LNCAP (cell line): ENCODE measurements at regions not wholly inside any gene's neighbourhood (a gene's known extent, or its start where the extent isn't known, plus 50 kb on each side); places are given as distances from the start of the nearest gene placed in this dataset.

Experiments
- TF ChIP-seq, protein P1 (sequence below): fragments of 450-650 bp; IDR thresholded peaks from 2 replicates; pipeline ENCODE4 v1.5.1; 2017; ENCODE audit warnings: mild to moderate bottlenecking

DNA sequence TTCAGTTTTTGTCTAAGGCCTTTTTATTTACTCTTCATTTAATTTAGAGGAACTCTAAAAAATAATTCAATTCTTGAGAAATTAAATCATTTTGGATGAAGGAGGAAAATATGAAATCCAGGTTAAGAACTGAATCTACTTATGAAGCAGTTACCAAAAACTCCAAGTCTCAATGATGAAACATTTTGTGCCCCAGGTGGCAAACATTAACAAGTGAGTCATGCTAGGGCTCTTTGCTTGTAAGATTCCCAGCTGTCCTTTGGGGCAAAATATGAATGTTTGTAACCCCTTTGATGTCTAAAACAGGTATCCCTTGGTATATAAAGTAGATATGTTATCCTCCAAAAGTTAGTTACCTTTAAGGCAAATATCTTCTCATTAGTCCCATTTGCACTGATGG is 202.4 kb downstream of the NEDD1 start:
- TF ChIP-seq, protein P1, sequence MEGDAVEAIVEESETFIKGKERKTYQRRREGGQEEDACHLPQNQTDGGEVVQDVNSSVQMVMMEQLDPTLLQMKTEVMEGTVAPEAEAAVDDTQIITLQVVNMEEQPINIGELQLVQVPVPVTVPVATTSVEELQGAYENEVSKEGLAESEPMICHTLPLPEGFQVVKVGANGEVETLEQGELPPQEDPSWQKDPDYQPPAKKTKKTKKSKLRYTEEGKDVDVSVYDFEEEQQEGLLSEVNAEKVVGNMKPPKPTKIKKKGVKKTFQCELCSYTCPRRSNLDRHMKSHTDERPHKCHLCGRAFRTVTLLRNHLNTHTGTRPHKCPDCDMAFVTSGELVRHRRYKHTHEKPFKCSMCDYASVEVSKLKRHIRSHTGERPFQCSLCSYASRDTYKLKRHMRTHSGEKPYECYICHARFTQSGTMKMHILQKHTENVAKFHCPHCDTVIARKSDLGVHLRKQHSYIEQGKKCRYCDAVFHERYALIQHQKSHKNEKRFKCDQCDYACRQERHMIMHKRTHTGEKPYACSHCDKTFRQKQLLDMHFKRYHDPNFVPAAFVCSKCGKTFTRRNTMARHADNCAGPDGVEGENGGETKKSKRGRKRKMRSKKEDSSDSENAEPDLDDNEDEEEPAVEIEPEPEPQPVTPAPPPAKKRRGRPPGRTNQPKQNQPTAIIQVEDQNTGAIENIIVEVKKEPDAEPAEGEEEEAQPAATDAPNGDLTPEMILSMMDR = no peak

DNA sequence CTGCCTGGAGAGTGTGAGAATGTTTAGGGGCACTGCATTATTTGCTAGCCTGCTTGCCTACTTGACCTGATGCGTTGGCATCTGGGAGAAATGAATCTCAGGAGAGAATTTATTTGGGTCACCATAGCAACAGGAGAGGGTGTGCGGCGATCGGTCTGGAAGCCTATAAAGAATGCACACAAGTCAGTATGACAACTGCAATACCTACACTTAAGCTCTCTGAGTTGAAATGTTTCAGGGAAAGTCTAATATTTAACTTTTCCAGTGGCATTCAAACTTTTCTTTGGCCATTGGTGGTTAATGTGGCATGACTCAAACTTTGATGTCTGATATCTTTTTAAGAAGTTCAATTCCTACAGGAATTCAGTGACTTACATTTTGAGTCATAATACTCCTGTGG is 205.1 kb downstream of the NEDD1 start:
- TF ChIP-seq, protein P1 = no peak

DNA sequence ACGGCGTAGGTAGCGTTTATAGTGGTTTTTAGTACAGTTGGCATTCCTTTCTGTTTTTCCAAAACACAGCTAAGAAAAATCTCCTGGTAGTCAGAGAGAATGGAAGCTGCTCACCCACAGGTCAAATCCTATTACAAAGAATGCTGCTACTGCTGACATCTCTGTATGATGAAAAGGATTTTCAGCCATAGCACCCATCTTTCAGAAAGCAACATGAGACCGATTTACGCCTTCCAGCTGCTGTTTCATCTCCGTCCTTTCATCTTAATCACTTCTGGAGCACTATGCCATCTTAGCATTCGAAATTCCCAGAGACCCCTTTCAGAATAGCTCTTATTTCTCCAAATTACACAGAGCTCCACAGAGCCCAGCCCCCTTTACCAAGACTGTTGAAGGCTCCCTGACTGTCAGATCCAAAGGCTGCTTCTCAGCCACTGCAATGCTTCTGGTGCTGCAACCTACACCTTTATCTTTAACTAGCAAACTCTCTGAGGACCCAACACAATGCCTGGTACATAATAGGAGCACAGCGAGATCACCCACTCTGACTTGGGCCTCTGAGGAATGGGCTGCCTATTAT is 211.8 kb downstream of the NEDD1 start:
- TF ChIP-seq, protein P1 = no peak

DNA sequence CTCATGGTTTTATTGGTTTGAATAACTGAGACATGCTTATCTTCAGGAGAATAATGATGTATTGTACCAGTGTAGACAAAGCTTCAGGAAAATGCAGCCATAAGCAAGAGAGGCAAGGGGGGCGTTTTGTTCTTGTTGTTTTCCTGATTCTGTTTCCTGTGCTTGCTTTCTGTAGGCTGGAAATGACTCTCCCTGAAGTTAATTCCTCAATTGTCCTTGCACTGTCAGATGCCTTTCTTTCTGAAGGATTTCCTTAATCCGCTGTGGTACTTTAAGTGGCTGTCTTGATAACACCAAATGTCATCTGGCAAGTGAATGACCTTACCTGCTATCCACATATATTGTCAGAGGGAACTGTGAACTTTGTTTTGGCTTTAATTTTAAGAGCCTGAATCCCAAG is 220.0 kb downstream of the NEDD1 start:
- TF ChIP-seq, protein P1 = no peak

DNA sequence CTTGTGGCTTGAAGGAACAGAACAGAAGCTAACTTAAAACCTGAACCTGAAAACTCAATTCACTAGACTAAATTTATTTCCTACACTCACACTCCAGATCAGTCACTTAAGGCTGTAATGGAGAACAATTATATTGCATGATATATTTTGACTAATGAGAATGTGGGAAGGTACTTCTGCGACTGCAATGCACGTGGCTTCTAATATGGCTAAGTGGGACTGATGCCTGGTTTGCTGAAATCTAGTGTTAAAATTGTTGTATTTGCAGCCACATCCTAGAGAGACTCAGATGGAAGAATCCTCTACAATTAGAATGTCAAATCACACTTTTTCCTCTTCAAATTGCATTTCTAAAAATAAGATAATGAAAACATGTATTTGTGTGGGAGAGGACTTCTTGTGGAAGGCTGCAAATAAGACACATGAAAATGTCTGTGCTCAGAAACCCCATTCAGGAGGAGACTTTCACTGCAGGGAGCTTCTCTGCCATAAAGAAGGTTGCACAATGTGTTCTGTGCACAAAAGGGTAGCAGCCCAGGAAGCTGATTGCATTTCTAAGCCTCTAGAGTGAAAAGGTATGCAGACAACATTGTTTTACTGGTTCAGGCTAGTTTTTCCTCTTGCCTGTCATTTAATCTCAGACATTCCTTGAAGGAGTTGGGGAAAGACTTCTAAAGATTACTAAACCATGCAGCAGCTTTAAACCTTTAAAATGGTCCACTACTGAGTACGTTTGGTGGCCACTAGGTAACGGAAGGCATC is 224.3 kb downstream of the NEDD1 start:
- TF ChIP-seq, protein P1 = no peak

DNA sequence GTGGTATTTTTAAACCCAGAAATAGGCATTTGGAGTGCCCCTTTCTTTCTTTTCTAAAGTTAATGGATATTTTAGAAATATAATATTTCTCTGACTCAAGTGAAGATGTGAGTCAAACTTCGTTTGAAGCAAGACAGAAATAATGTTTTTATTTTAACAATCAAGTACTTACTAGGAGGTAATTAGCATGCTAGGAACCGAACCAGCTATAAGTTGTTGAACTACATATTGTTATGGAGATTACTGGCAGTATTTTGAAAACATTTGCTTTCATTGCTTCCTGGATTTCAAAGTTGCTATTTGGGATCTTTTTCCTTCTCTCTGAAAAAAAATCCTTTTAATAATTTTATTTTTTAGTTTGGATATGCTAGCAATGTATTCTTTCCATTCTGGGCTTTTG is 225.2 kb downstream of the NEDD1 start:
- TF ChIP-seq, protein P1 = no peak

DNA sequence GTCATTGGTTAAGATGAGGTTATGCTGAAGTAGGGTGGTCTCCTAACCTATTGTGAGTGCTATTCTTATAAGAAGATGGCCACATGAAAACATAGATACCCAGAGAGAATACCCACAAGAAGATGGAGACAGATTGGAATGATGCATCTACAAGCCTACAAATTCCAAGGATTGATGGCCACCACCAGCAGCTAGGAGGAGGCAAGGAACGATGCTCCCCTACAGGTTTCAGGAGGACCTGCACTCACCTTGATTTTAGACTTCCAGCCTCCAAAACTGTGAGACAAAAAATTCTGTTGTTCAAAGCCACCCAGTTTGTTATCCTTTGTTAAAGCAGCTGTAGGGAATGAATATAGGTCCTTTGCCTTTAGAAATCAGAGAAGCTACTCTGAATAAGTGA is 227.4 kb downstream of the NEDD1 start:
- TF ChIP-seq, protein P1 = peak; percentile 19; the same call in 1 of the 2 replicates
